OCI-LY3 (cell line): ENCODE measurements at regions not wholly inside any gene's neighbourhood (a gene's known extent, or its start where the extent isn't known, plus 50 kb on each side); places are given as distances from the start of the nearest gene placed in this dataset.

Experiments
- EZH2phosphoT487 ChIP-seq: fragments of 200-600 bp; shearing (Covaris generic); IDR thresholded peaks from 2 replicates; pipeline ENCODE4 v1.6.1; 2018; ENCODE audit warnings: antibody characterized with exemption, mixed run types, low read depth
- TF ChIP-seq, protein P1 (sequence below): fragments of 200-600, 300-600 bp; sonication (generic); IDR thresholded peaks from 2 replicates; pipeline ENCODE4 v1.5.1; 2014; ENCODE audit warnings: antibody characterized with exemption, low read length, low read depth

DNA sequence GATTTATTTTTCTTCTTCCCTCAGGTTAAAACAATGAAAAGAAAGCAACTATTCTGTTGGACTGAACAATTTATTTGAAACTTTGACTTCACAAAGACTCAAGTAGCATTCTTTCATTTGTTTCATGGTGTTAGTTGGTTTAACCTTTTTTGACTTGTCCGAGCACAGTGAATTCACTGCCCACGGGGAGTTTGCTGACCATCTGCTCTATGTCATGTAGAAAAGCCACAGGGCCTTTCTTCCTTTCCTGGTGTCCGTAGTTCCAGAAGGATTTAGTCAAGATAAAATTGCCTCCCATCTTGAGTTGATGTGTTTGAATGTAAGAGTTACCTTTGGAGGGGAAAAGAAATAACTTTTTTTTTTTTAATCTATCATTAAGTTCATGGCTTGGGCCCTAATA, 55.1 kb upstream of the ZNF608 start:
- TF ChIP-seq, protein P1, sequence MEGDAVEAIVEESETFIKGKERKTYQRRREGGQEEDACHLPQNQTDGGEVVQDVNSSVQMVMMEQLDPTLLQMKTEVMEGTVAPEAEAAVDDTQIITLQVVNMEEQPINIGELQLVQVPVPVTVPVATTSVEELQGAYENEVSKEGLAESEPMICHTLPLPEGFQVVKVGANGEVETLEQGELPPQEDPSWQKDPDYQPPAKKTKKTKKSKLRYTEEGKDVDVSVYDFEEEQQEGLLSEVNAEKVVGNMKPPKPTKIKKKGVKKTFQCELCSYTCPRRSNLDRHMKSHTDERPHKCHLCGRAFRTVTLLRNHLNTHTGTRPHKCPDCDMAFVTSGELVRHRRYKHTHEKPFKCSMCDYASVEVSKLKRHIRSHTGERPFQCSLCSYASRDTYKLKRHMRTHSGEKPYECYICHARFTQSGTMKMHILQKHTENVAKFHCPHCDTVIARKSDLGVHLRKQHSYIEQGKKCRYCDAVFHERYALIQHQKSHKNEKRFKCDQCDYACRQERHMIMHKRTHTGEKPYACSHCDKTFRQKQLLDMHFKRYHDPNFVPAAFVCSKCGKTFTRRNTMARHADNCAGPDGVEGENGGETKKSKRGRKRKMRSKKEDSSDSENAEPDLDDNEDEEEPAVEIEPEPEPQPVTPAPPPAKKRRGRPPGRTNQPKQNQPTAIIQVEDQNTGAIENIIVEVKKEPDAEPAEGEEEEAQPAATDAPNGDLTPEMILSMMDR = no peak
- TF ChIP-seq EZH2phosphoT487 = no peak
